H9 (cell line): ENCODE measurements at regions not wholly inside any gene's neighbourhood (a gene's known extent, or its start where the extent isn't known, plus 50 kb on each side); places are given as distances from the start of the nearest gene placed in this dataset.
A peak's percentile ranks its signal among the peaks of the same experiment; 100 is the strongest.

Experiments used
- DNase-seq: peaks from one replicate; pipeline ENCODE4 v3.0.0-alpha.2; 2017
- H2AFZ ChIP-seq: one replicate; pipeline ENCODE4 v1.6.1; 2013; ENCODE audit warnings: mild to moderate bottlenecking, low read length, control low read depth, moderate library complexity
- H2AK5ac ChIP-seq: 2 replicates; pipeline ENCODE4 v1.6.1; 2013; ENCODE audit warnings: low read length, control low read depth, mixed read lengths; ENCODE audit not compliant: insufficient read length
- H2BK120ac ChIP-seq: one replicate; pipeline ENCODE4 v1.6.1; 2013; ENCODE audit warnings: low read depth, mild to moderate bottlenecking, low read length, control low read depth, inconsistent platforms; ENCODE audit not compliant: poor library complexity, severe bottlenecking
- H2BK12ac ChIP-seq: 2 replicates; pipeline ENCODE4 v1.6.1; 2013; ENCODE audit warnings: low read length, control low read depth, mixed read lengths, low read depth; ENCODE audit not compliant: insufficient read length
- H2BK15ac ChIP-seq: 2 replicates; pipeline ENCODE4 v1.6.1; 2013; ENCODE audit warnings: low read depth, low read length, control low read depth
- H2BK20ac ChIP-seq: one replicate; pipeline ENCODE4 v1.6.1; 2013; ENCODE audit warnings: low read depth, mild to moderate bottlenecking, low read length, control low read depth, inconsistent platforms; ENCODE audit not compliant: poor library complexity, severe bottlenecking
- H2BK5ac ChIP-seq: 2 replicates; pipeline ENCODE4 v1.6.1; 2013; ENCODE audit warnings: low read length, control low read depth, mixed read lengths; ENCODE audit not compliant: insufficient read length
- H3K14ac ChIP-seq: 2 replicates; pipeline ENCODE4 v1.6.1; 2013; ENCODE audit warnings: low read length, control low read depth; ENCODE audit not compliant: insufficient read depth
- H3K18ac ChIP-seq: 2 replicates; pipeline ENCODE4 v1.6.1; 2013; ENCODE audit warnings: low read depth, mild to moderate bottlenecking, mixed read lengths, low read length, control low read depth; ENCODE audit not compliant: insufficient read length
- H3K23ac ChIP-seq: 2 replicates; pipeline ENCODE4 v1.6.1; 2013; ENCODE audit warnings: low read length, control low read depth, mixed read lengths, low read depth; ENCODE audit not compliant: insufficient read length
- H3K23me2 ChIP-seq: 2 replicates; pipeline ENCODE4 v1.6.1; 2013; ENCODE audit warnings: low read depth, mild to moderate bottlenecking, mixed read lengths, low read length, control low read depth; ENCODE audit not compliant: insufficient read length, poor library complexity, severe bottlenecking
- H3K27ac ChIP-seq: 2 replicates; pipeline ENCODE4 v1.5.1; 2013; ENCODE audit warnings: low read length, control low read depth, mixed read lengths, low read depth; ENCODE audit not compliant: insufficient read length
- H3K27me3 ChIP-seq: 2 replicates; pipeline ENCODE4 v1.6.1; 2013; ENCODE audit warnings: low read length, control low read depth, inconsistent platforms; ENCODE audit not compliant: insufficient read depth
- H3K4ac ChIP-seq: 2 replicates; pipeline ENCODE4 v1.6.1; 2013; ENCODE audit warnings: low read depth, mild to moderate bottlenecking, control low read depth, inconsistent platforms, low read length, moderate library complexity
- H3K4me1 ChIP-seq: 2 replicates; pipeline ENCODE4 v1.6.1; 2013; ENCODE audit warnings: low read length, control low read depth, inconsistent platforms; ENCODE audit not compliant: insufficient read depth
- H3K4me2 ChIP-seq: 2 replicates; pipeline ENCODE4 v1.6.1; 2013; ENCODE audit warnings: low read length, control low read depth, mixed read lengths; ENCODE audit not compliant: insufficient read length, insufficient read depth
- H3K56ac ChIP-seq: 2 replicates; pipeline ENCODE4 v1.6.1; 2013; ENCODE audit warnings: low read depth, mild to moderate bottlenecking, mixed read lengths, low read length, control low read depth; ENCODE audit not compliant: insufficient read length
- H3K79me1 ChIP-seq: 2 replicates; pipeline ENCODE4 v1.6.1; 2013; ENCODE audit warnings: low read depth, mild to moderate bottlenecking, moderate library complexity, low read length, control low read depth, inconsistent platforms; ENCODE audit not compliant: insufficient read depth, poor library complexity, severe bottlenecking
- H3K79me2 ChIP-seq: 2 replicates; pipeline ENCODE4 v1.6.1; 2013; ENCODE audit warnings: low read length, control low read depth, inconsistent platforms; ENCODE audit not compliant: insufficient read depth
- H3K9ac ChIP-seq: 2 replicates; pipeline ENCODE4 v1.6.1; 2013; ENCODE audit warnings: low read length, control low read depth, mixed read lengths; ENCODE audit not compliant: insufficient read length; ENCODE audit errors: extremely low read depth
- H3K9me3 ChIP-seq: one replicate; pipeline ENCODE4 v1.6.1; 2013; ENCODE audit warnings: low read depth, low read length, inconsistent platforms; ENCODE audit not compliant: control insufficient read depth
- H3T11ph ChIP-seq: one replicate; pipeline ENCODE4 v1.6.1; 2013; ENCODE audit warnings: mild to moderate bottlenecking, low read length, control low read depth, inconsistent platforms
- H4K20me1 ChIP-seq: one replicate; pipeline ENCODE4 v1.6.1; 2013; ENCODE audit not compliant: control insufficient read depth, insufficient read length, insufficient read depth
- H4K5ac ChIP-seq: 2 replicates; pipeline ENCODE4 v1.6.1; 2013; ENCODE audit warnings: low read depth, mild to moderate bottlenecking, mixed read lengths, low read length, control low read depth; ENCODE audit not compliant: insufficient read length
- H4K8ac ChIP-seq: replicated peaks from 2 replicates; pipeline ENCODE4 v1.6.1; 2013; ENCODE audit warnings: low read length, control low read depth, mixed read lengths, low read depth; ENCODE audit not compliant: insufficient read length
- H4K91ac ChIP-seq: 2 replicates; pipeline ENCODE4 v1.6.1; 2013; ENCODE audit warnings: low read depth, mild to moderate bottlenecking, moderate library complexity, mixed read lengths, low read length, control low read depth; ENCODE audit not compliant: insufficient read length
- H3K27ac Mint-ChIP-seq, 3 experiments: 2 replicates in 2 of 3; 3 replicates in 1 of 3; pipeline ENCODE4 v1.8.0; 2020 to 2021; ENCODE audit warnings: mixed read lengths in 3 of 3, mild to moderate bottlenecking in 1 of 3, moderate library complexity in 1 of 3
- H3K27me3 Mint-ChIP-seq: 2 replicates; pipeline ENCODE4 v1.8.0; 2021; ENCODE audit warnings: low read depth, mild to moderate bottlenecking, moderate library complexity, mixed read lengths
- H3K36me3 Mint-ChIP-seq, 3 experiments: 2 replicates in 2 of 3; 3 replicates in 1 of 3; pipeline ENCODE4 v1.8.0; 2020 to 2021; ENCODE audit warnings: low read depth in 3 of 3, mixed read lengths in 3 of 3; ENCODE audit not compliant: insufficient read depth in 1 of 3
- H3K4me1 Mint-ChIP-seq, 2 experiments: 2 replicates each; pipeline ENCODE4 v1.8.0; 2020; ENCODE audit warnings: mixed read lengths in 2 of 2
- H3K4me3 Mint-ChIP-seq, 2 experiments: 2 replicates in 1 of 2; 3 replicates in 1 of 2; pipeline ENCODE4 v1.8.0; 2020 to 2021; ENCODE audit warnings: mild to moderate bottlenecking in 2 of 2, mixed read lengths in 2 of 2, moderate library complexity in 1 of 2
- H3K9me3 Mint-ChIP-seq, 2 experiments: 2 replicates in 1 of 2; 3 replicates in 1 of 2; pipeline ENCODE4 v1.8.0; 2020; ENCODE audit warnings: mild to moderate bottlenecking in 2 of 2, mixed read lengths in 2 of 2, moderate library complexity in 1 of 2
- CTCF ChIP-seq: fragments of 200-600 bp; sonication (generic); conservative IDR thresholded peaks from 3 replicates; pipeline ENCODE4 v1.8.0; 2021; ENCODE audit warnings: antibody characterized with exemption, mild to moderate bottlenecking
- WGBS: extraction: QIAGEN DNeasy Blood & Tissue Kit; methylation state at CpG from one replicate; pipeline ENCODE4 v1.1.7; 2013; ENCODE audit warnings: missing lambda C conversion rate, low lambda C conversion rate, mixed read lengths; ENCODE audit not compliant: insufficient read length; ENCODE audit errors: extremely low coverage; 5-methylcytosine and 5-hydroxymethylcytosine counted together

DNA sequence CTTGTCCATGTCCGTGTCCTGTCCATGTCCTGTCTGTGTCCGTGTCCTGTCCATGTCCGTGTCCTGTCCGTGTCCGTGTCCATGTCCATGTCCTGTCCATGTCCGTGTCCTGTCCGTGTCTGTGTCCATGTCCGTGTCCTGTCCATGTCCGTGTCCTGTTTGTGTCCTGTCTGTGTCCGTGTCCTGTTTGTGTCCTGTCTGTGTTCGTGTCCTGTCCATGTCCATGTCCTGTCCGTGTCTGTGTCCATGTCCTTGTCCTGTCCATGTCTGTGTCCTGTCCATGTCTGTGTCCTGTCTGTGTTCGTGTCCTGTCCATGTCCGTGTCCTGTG is 55.0 kb upstream of the BHLHE23 start:
- Histone ChIP-seq H3K56ac (no peak overlapping the region), H2BK20ac (no peak overlapping the region), H2AFZ (no peak overlapping the region), H3T11ph (no peak overlapping the region), H2BK15ac (no peak overlapping the region), H4K5ac (no peak overlapping the region), H4K8ac (no peak overlapping the region), H3K27ac (no peak overlapping the region), H2BK12ac (no peak overlapping the region), H2BK5ac (no peak overlapping the region), H2AK5ac (no peak overlapping the region), H3K23ac (no peak overlapping the region), H4K91ac (no peak overlapping the region), H3K79me1 (no peaks in the 10 kb centered on the region), H3K27me3 (no peaks in the 10 kb centered on the region; the same call in 1 of the 2 replicates), H3K79me2 (no peaks in the 10 kb centered on the region), H3K4me2 (no peak overlapping the region), H3K9me3 (no peaks in the 10 kb centered on the region), H3K4ac (no peak overlapping the region), H3K9ac (no peak overlapping the region), H4K20me1 (peaks cover 2% of the 10 kb centered on the region), H3K23me2 (no peaks in the 10 kb centered on the region), H3K14ac (no peak overlapping the region), H3K18ac (no peak overlapping the region), H2BK120ac (no peak overlapping the region), H3K4me1 (no peaks in the 10 kb centered on the region)
- WGBS, result no CpG with 5 or more reads among the region's 14 CpGs
- no peak for TF ChIP-seq CTCF
- peaks cover 6% of the 10 kb centered on the region in 2 experiments; a peak in 4 of 5 replicates for H3K9me3 Mint-ChIP-seq
- no peaks in the 10 kb centered on the region; a peak in 1 of 7 replicates for H3K36me3 Mint-ChIP-seq
- H3K27me3 Mint-ChIP-seq, result peaks cover 14% of the 10 kb centered on the region
- H3K4me3 Mint-ChIP-seq, result peak overlapping the region in 1 of 2 experiments; percentile 16; a peak in 1 of 5 replicates
- peaks cover 2 to 3% of the 10 kb centered on the region in 2 experiments for H3K4me1 Mint-ChIP-seq
- DNase-seq, result peak; percentile 16
- H3K27ac Mint-ChIP-seq, result no peak overlapping the region
